HCT116 (cell line): ENCODE measurements at regions not wholly inside any gene's neighbourhood (a gene's known extent, or its start where the extent isn't known, plus 50 kb on each side); places are given as distances from the start of the nearest gene placed in this dataset.

Source experiments
- ATAC-seq: fragments of 200-7000 bp; cut with Tn5 transposase; 2 replicates; pipeline ENCODE4 v1.9.1; 2020; ENCODE audit warnings: mild to moderate bottlenecking, moderate library complexity
- BruUV-seq: library from RNA; stranded (reverse); fragments of 400-500 nt; replicated peaks from 2 replicates; lab custom pipeline; 2021; lab: Mats Ljungman, UMichigan
- CTCF ChIA-PET: fragments of 300-600 bp; sonication (Branson Sonifier 250); formaldehyde crosslinking; loops from one replicate; lab custom pipeline; 2021; ENCODE audit warnings: antibody characterized with exemption; lab: Charles Lee
- POLR2A ChIA-PET: fragments of 300-600, 350-600 bp; sonication (Branson Sonifier 250); formaldehyde crosslinking; loops from one replicate; lab custom pipeline; 2021; ENCODE audit warnings: antibody characterized with exemption; lab: Charles Lee
- RAD21 ChIA-PET, 2 experiments: fragments of 300-600 bp; sonication (Branson Sonifier 250); formaldehyde crosslinking; loops; one replicate each; lab custom pipeline; 2023; ENCODE audit warnings: low total read pairs in 2 of 2; ENCODE audit not compliant: uncharacterized antibody in 2 of 2, unreplicated experiment in 2 of 2, low non-redundant PET in 1 of 2; lab: Charles Lee
- DNase-seq: peaks from one replicate; pipeline ENCODE4 v3.0.0-alpha.2; 2010; ENCODE audit warnings: low read depth, low spot score
- H2AFZ ChIP-seq: fragments of 200-600 bp; shearing (Covaris generic), sonication (generic); 2 replicates; pipeline ENCODE4 v1.6.1; 2017; ENCODE audit warnings: low read depth, mixed run types, mixed read lengths, antibody characterized with exemption, low read length; ENCODE audit not compliant: poor library complexity, severe bottlenecking
- H3K27ac ChIP-seq: 2 replicates; pipeline ENCODE4 v1.5.1; 2012; ENCODE audit warnings: low read depth, low read length
- H3K27me3 ChIP-seq: fragments of 200-600 bp; sonication (generic); 2 replicates; pipeline ENCODE4 v1.6.1; 2016; ENCODE audit warnings: mixed run types, low read length, mixed read lengths; ENCODE audit not compliant: insufficient read depth
- H3K36me3 ChIP-seq, 2 experiments: fragments of 200-500 bp in 1 of 2; fragments of 200-600 bp in 1 of 2; sonication (Bioruptor generic) in 1 of 2; sonication (generic) in 1 of 2; 2 replicates each; pipeline versions ENCODE4 v1.5.1 to v1.6.1; 2014 to 2016; ENCODE audit warnings: low read length in 2 of 2, inconsistent platforms in 1 of 2, mixed read lengths in 1 of 2, mixed run types in 1 of 2; ENCODE audit not compliant: insufficient read depth in 2 of 2, control insufficient read depth in 1 of 2
- H3K4me1 ChIP-seq, 2 experiments: fragments of 200-600 bp in 1 of 2; sonication (generic) in 1 of 2; 2 replicates each; pipeline versions ENCODE4 v1.5.1 to v1.6.1; 2012 to 2017; ENCODE audit warnings: low read length in 2 of 2, inconsistent platforms in 1 of 2, mild to moderate bottlenecking in 1 of 2, mixed read lengths in 1 of 2, mixed run types in 1 of 2, moderate library complexity in 1 of 2; ENCODE audit not compliant: insufficient read depth in 2 of 2, control insufficient read depth in 1 of 2
- H3K4me2 ChIP-seq: fragments of 200-600 bp; sonication (generic); 2 replicates; pipeline ENCODE4 v1.6.1; 2017; ENCODE audit warnings: mixed run types, low read length, mixed read lengths
- H3K4me3 ChIP-seq, 2 experiments: fragments of 200-600 bp in 1 of 2; sonication (generic) in 1 of 2; replicated peaks in 1 of 2; 2 replicates each; pipeline ENCODE4 v1.5.1; 2011 to 2016; ENCODE audit warnings: low read length in 2 of 2, control low read depth in 1 of 2, low read depth in 1 of 2, mild to moderate bottlenecking in 1 of 2, mixed read lengths in 1 of 2, mixed run types in 1 of 2
- H3K79me2 ChIP-seq: fragments of 200-600 bp; sonication (generic); 2 replicates; pipeline ENCODE4 v1.6.1; 2017; ENCODE audit warnings: mild to moderate bottlenecking, mixed run types, low read length, moderate library complexity, mixed read lengths; ENCODE audit not compliant: insufficient read depth
- H3K9ac ChIP-seq: fragments of 200-600 bp; sonication (generic); 2 replicates; pipeline ENCODE4 v1.6.1; 2016; ENCODE audit warnings: low read length, mixed read lengths
- H3K9me2 ChIP-seq: fragments of 200-600 bp; sonication (generic), shearing (Covaris generic); 2 replicates; pipeline ENCODE4 v1.6.1; 2017; ENCODE audit warnings: mixed run types, mild to moderate bottlenecking, moderate library complexity; ENCODE audit not compliant: insufficient read depth
- H3K9me3 ChIP-seq, 2 experiments: fragments of 200-500 bp in 1 of 2; fragments of 200-600 bp in 1 of 2; sonication (Bioruptor generic) in 1 of 2; sonication (generic) in 1 of 2; 2 replicates each; pipeline ENCODE4 v1.6.1; 2014 to 2017; ENCODE audit warnings: low read length in 2 of 2, mixed read lengths in 2 of 2, inconsistent platforms in 1 of 2, low read depth in 1 of 2, mild to moderate bottlenecking in 1 of 2, mixed run types in 1 of 2, moderate library complexity in 1 of 2; ENCODE audit not compliant: control insufficient read depth in 1 of 2, insufficient read depth in 1 of 2
- H4K20me1 ChIP-seq: fragments of 200-600 bp; sonication (generic), shearing (Covaris generic); 2 replicates; pipeline ENCODE4 v1.6.1; 2017; ENCODE audit warnings: mixed run types, mild to moderate bottlenecking, moderate library complexity; ENCODE audit not compliant: insufficient read depth
- ATF3 ChIP-seq: IDR thresholded peaks from 2 replicates; pipeline ENCODE4 v1.6.1; 2012
- CBX3 ChIP-seq: IDR thresholded peaks from 2 replicates; pipeline ENCODE4 v1.6.1; 2012; ENCODE audit warnings: low read depth
- CEBPB ChIP-seq: IDR thresholded peaks from 2 replicates; pipeline ENCODE4 v1.6.1; 2012; ENCODE audit warnings: low read depth
- CTCF ChIP-seq, 3 experiments: fragments of 200-600 bp in 1 of 3; sonication (generic) in 1 of 3; IDR thresholded peaks in 2 of 3; conservative IDR thresholded peaks in 1 of 3; 2 replicates each; pipeline ENCODE4 v1.5.1; 2012 to 2017; ENCODE audit warnings: low read depth in 2 of 3, low read length in 2 of 3, antibody characterized with exemption in 1 of 3, borderline replicate concordance in 1 of 3, control low read depth in 1 of 3, mild to moderate bottlenecking in 1 of 3, mixed read lengths in 1 of 3, mixed run types in 1 of 3, moderate library complexity in 1 of 3; ENCODE audit not compliant: insufficient read depth in 1 of 3
- EGR1 ChIP-seq: IDR thresholded peaks from 2 replicates; pipeline ENCODE4 v1.6.1; 2012; ENCODE audit warnings: low read depth
- EZH2 ChIP-seq: fragments of 200-600 bp; sonication (generic); IDR thresholded peaks from 2 replicates; pipeline ENCODE4 v1.6.1; 2017; ENCODE audit warnings: antibody characterized with exemption, mixed run types
- FOSL1 ChIP-seq: IDR thresholded peaks from 2 replicates; pipeline ENCODE4 v1.6.1; 2012; ENCODE audit warnings: low read depth
- POLR2A ChIP-seq: IDR thresholded peaks from 2 replicates; pipeline ENCODE4 v1.7.0; 2011; ENCODE audit warnings: borderline replicate concordance; ENCODE audit not compliant: insufficient read depth, insufficient read length; ENCODE audit errors: extremely low read depth
- POLR2AphosphoS5 ChIP-seq: IDR thresholded peaks from 2 replicates; pipeline ENCODE4 v1.6.1; 2011; ENCODE audit warnings: mild to moderate bottlenecking, low read depth, low read length, moderate library complexity
- SRF ChIP-seq: IDR thresholded peaks from 2 replicates; pipeline ENCODE4 v1.6.1; 2012; ENCODE audit warnings: low read depth
- TCF7L2 ChIP-seq: IDR thresholded peaks from 2 replicates; pipeline ENCODE4 v1.7.0; 2011; ENCODE audit warnings: borderline replicate concordance, inconsistent platforms; ENCODE audit not compliant: insufficient read depth, insufficient read length; ENCODE audit errors: extremely low read depth
- ZBTB33 ChIP-seq: IDR thresholded peaks from 2 replicates; pipeline ENCODE4 v1.6.1; 2011; ENCODE audit warnings: mild to moderate bottlenecking, low read length, moderate library complexity; ENCODE audit not compliant: insufficient replicate concordance; ENCODE audit errors: extremely low read depth
- intact Hi-C: fragments of 100-400 bp; cut with micrococcal nuclease; formaldehyde crosslinking; loops from 2 replicates; pipeline ENCODE4 v1.10.0; 2022

- Histone ChIP-seq H3K79me2 (no peaks in the 10 kb centered on the region), H3K36me3 (no peaks in the 10 kb centered on the region), H2AFZ (no peak overlapping the region), H3K9me2 (no peaks in the 10 kb centered on the region), H3K4me1 (no peaks in the 10 kb centered on the region), H3K4me2 (no peak overlapping the region), H3K4me3 (no peak overlapping the region), H3K9me3 (peaks cover 8 to 13% of the 10 kb centered on the region in 2 experiments; a peak in 3 of 4 replicates), H3K27me3 (no peaks in the 10 kb centered on the region), H4K20me1 (no peaks in the 10 kb centered on the region), H3K27ac (no peak overlapping the region), H3K9ac (no peak overlapping the region)
- intact Hi-C loops, result no loop called here
- ChIA-PET RAD21 (no interaction called here), CTCF (no interaction called here), POLR2A (no interaction called here)
- no TSS peak for BruUV-seq
- ATAC-seq, result no peak
- TF ChIP-seq FOSL1 (no peak), POLR2A (no peak), EGR1 (no peak), EZH2 (no peak), TCF7L2 (no peak), POLR2AphosphoS5 (no peak), CEBPB (no peak), ZBTB33 (no peak), ATF3 (no peak), CTCF (IDR thresholded peaks at IDR 0.05 in 2 of 3, conservative IDR thresholded peaks at IDR 0.05 in 1 of 3; ENCODE audit: borderline replicate concordance in 1 of 3, insufficient read depth in 1 of 3, low read depth in 2 of 3, low read length in 2 of 3) (no peak), CBX3 (no peak), SRF (no peak)
- DNase-seq, result no peak
Measured at GRCh38 chr3:84820126-84820525, 138.7 kb upstream of the CADM2 start.
